Choroid plexus epithelial cell (primary cell): ENCODE measurements at regions not wholly inside any gene's neighbourhood (a gene's known extent, or its start where the extent isn't known, plus 50 kb on each side); places are given as distances from the start of the nearest gene placed in this dataset.

ENCODE experiments used
- DNase-seq: peaks from one replicate; pipeline ENCODE4 v3.0.0-alpha.2; 2010; ENCODE audit warnings: low read depth
- H3K4me3 ChIP-seq: 2 replicates; pipeline ENCODE4 v1.5.1; 2011; ENCODE audit warnings: low read depth, mild to moderate bottlenecking, control low read depth, low read length, moderate library complexity
- TF ChIP-seq, protein P1 (sequence below): conservative IDR thresholded peaks from 2 replicates; pipeline ENCODE4 v1.5.1; 2011; ENCODE audit warnings: low read depth, mild to moderate bottlenecking, control low read depth, inconsistent platforms, low read length, moderate library complexity

DNA sequence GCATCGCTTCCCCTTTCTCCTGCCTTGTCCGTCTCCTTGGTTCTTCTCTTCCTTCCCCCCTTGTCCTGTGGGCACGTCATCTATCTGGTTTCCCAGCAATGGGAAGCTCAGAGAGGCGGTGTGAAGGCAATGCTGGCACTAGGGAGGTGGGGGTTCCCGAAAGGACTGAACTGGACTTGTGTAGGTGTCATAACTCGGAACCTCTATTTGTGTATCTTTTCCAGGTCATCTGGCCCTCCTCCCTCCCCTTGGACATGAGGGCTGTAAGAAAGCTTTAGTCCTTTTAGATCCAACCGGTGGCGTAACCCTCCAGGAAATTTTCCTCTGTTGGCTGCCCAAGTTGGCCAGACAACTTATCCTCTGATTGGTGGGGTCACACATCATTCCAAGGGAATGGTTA lies 231.5 kb upstream of the TLE3 start:
- DNase-seq = no peak
- H3K4me3 ChIP-seq = no peak overlapping the region
- TF ChIP-seq, protein P1, sequence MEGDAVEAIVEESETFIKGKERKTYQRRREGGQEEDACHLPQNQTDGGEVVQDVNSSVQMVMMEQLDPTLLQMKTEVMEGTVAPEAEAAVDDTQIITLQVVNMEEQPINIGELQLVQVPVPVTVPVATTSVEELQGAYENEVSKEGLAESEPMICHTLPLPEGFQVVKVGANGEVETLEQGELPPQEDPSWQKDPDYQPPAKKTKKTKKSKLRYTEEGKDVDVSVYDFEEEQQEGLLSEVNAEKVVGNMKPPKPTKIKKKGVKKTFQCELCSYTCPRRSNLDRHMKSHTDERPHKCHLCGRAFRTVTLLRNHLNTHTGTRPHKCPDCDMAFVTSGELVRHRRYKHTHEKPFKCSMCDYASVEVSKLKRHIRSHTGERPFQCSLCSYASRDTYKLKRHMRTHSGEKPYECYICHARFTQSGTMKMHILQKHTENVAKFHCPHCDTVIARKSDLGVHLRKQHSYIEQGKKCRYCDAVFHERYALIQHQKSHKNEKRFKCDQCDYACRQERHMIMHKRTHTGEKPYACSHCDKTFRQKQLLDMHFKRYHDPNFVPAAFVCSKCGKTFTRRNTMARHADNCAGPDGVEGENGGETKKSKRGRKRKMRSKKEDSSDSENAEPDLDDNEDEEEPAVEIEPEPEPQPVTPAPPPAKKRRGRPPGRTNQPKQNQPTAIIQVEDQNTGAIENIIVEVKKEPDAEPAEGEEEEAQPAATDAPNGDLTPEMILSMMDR = no peak

DNA sequence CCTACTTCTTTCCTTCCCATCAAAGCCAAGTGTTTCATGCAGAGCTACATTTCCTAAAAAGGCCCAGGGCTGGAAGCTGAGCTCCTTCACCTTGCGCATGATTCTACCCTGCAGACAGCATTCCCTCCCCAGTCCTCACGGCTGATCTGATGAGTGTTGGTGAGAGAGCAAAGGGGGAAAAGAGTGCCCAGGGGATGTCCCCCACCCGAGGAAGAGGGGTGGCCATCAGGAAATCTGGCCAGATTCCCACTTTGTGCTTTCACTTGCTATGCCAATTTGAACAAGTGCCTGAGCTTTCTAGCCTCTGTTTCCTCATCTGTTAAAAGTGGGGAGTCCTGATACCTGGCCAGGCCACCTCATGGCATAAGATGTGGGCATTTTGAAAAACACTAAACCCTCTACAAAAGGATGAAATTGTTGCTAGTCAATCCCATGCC lies 231.0 kb upstream of the TLE3 start:
- H3K4me3 ChIP-seq = no peak overlapping the region
- no peak for DNase-seq
- TF ChIP-seq, protein P1 = no peak

DNA sequence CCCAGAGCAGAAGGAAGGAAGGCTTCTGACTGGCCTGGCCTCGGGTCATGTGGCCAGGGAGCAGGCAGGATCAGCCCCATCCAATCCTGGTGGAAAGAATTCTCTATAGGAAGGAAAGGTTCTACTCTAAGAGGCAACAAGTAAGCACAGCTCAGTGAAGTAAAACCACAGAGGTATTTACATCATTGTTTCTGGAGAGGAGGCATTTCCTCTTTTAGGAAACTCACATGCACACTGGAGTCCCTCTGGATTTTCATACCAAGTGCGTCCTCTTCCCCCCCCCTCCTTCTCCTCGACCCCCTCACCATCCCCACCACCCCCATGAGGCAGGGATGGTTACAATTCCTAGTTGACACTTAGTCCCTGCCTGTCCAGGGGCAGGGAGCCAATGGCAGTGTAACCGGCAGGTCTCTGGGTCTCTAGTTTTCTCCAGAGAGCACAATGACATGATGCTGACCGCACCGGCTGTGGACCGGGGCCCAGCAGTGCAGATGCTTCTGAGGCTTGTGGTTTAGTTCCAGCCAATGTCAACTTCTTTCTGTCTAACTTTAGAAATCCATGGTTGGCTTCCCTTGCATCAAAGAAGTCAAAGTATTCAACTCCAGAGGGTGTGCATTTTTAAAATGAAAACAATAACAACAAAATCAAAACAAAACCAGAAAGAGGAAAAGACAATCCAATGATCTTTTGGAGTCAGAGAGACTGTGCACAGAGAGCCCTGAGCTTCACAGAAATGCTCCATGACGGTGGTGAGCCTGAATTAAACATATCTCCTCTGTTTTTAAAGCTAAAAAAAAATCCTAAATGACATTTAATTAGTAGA lies 230.3 kb upstream of the TLE3 start:
- H3K4me3 ChIP-seq = no peak overlapping the region
- TF ChIP-seq, protein P1 = no peak
- peak; percentile 92 for DNase-seq

DNA sequence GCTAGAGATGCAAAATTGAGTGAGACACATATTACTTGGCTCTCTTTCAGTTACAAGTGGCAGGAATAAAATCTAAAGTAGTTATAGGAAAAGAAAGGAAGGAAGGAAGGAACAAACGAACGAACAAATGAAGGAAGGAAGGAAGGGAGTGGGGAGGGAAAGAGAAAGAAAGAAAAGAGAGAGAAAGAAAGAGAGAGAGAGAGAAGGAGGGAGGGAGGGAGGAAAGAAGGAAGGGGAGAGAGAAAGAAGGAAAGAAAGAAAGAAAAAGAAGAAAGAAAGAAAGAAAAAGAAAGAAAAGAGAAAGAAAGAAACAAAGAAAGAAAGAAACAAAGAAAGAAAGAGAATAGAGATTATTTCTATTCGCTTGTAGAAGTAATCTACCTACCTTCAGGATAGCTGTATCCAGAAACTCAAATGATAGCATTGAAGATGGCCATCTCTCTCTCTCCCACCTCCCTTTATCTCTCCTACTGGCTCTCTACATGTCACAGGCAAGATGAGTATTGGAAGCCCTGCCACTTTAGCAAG lies 229.7 kb upstream of the TLE3 start:
- no peak overlapping the region for H3K4me3 ChIP-seq
- TF ChIP-seq, protein P1 = no peak
- no peak for DNase-seq

DNA sequence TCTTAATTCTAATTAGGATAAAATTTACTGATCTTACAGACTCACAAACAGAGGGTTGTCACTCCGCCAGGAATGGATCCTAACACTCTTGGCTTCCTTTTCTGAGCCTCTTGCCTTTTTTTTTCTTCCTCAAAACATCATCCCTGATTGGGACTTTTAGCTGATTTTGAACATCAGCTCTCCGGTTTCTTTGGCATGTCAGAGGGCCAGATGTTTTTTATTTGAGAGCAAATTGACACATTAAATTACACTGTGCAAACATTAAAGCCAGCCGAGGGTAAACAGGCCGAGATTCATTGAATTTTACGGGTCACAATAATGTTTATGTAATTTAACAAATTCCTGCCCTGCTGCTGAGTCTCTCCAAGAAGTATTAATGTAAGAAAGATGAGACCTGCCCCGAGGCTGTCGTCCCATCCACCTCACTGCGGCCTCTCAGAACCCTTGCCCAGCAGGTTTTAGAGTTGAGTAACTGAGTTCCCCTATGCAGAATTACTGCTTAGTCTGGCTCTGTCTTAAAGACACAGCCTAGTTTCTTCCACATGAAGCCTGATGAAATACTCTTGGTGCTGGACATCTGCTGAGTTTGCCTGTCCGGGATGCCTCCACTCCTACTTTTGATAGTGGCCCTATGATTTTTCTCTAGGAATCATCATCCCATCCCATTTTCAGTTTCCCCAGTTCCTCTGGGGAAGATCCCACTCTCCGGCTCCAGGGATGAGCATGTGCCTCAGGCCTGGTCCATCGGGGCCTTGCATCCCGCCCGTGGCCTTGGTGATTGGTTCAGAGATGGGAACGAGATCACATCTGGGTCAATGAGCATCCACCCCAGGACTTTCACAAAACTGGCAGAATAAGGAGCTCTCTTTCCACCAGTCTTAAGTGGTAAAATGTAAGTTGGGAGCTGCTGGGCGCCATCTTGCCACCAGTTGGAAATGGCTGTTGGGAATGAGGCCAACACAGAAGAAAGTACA lies 226.6 kb upstream of the TLE3 start:
- peak; percentile 86 for DNase-seq
- TF ChIP-seq, protein P1 = no peak
- no peak overlapping the region for H3K4me3 ChIP-seq

DNA sequence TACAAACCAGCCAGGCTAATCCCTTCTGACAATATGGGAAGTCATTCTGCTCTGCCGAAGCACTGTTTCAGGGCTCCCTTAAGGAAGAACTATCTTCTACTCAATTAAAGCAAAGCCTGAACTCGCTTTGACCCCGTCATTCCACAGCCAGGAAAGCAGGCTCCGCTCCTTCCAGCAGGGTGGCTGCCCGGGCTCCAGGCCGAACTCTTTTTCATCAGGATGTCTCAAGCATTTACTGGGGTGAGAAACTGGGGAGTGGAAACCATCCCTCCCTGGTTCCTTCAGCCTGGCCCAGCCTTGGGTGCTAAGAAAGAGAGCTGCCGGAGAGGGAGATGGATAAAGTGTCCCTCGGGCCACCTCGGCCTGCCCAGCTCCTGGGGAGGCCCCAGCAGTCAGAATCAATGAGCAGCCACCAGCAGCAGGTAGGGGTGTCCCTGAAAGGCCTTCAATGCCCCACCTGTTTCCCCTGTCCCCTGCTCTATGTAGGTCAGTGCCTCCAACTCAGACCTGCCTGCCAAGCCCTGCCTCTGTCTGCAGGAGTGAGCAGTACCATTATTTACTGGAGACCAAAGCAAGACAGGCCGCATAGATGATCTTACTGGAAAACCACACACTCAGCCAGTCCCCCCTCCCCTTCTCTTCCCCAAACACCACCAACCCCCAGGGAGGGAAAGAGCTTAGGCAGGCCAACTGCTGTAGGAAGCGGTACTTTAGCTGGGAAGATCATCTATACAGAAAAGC lies 225.6 kb upstream of the TLE3 start:
- TF ChIP-seq, protein P1 = peak; percentile 20

More for the DNA sequence above, 225.6 kb upstream of the TLE3 start:
- H3K4me3 ChIP-seq = no peak overlapping the region
- DNase-seq = peak; percentile 70
